B cell (primary cell): ENCODE measurements at regions not wholly inside any gene's neighbourhood (a gene's known extent, or its start where the extent isn't known, plus 50 kb on each side); places are given as distances from the start of the nearest gene placed in this dataset.

Experiments
- ATAC-seq: fragments of 200-7000 bp; cut with Tn5 transposase; one replicate; pipeline ENCODE4 v1.10.0; 2021; ENCODE audit warnings: low read depth, mild to moderate bottlenecking, moderate number of reproducible peaks, moderate library complexity
- CTCF ChIA-PET: fragments of 350-600 bp; sonication (Branson Sonifier 250); formaldehyde crosslinking; loops from one replicate; lab custom pipeline; 2021; ENCODE audit warnings: antibody characterized with exemption, inconsistent platforms; lab: Charles Lee
- POLR2A ChIA-PET: fragments of 350-600 bp; sonication (Branson Sonifier 250); formaldehyde crosslinking; loops from one replicate; lab custom pipeline; 2021; ENCODE audit warnings: antibody characterized with exemption; lab: Charles Lee
- DNase-seq: peaks from one replicate; pipeline ENCODE4 v3.0.0; 2013
- H2AFZ ChIP-seq: 2 replicates; pipeline ENCODE4 v1.6.1; 2012; ENCODE audit warnings: mild to moderate bottlenecking, low read depth, low read length; ENCODE audit not compliant: insufficient read depth, poor library complexity, severe bottlenecking
- H3K27ac ChIP-seq, 2 donors: 1 replicate in 1 of 2; 2 replicates in 1 of 2; pipeline ENCODE4 v1.5.1; 2012 to 2013; ENCODE audit warnings: low read length in 2 of 2, mild to moderate bottlenecking in 2 of 2, moderate library complexity in 1 of 2
- H3K27me3 ChIP-seq, 4 experiments: fragments of 200-600 bp in 1 of 4; sonication (generic) in 1 of 4; replicated peaks in 1 of 4; 1 replicate in 2 of 4; 2 replicates in 2 of 4; pipeline versions ENCODE4 v1.6.1 to v1.7.0; 2013 to 2016; ENCODE audit warnings: low read length in 3 of 4, mild to moderate bottlenecking in 2 of 4, mixed read lengths in 1 of 4, moderate library complexity in 1 of 4; ENCODE audit not compliant: insufficient read depth in 4 of 4, control insufficient read depth in 3 of 4; ENCODE audit errors: control extremely low read depth in 1 of 4
- H3K36me3 ChIP-seq, 2 experiments: replicated peaks in 1 of 2; 1 replicate in 1 of 2; 2 replicates in 1 of 2; pipeline versions ENCODE4 v1.6.1 to v1.7.1; 2013; ENCODE audit warnings: low read length in 1 of 2; ENCODE audit not compliant: insufficient read depth in 2 of 2, control insufficient read depth in 1 of 2; ENCODE audit errors: control extremely low read depth in 1 of 2, extremely low read depth in 1 of 2
- H3K4me1 ChIP-seq, 2 donors: fragments of 200-600 bp in 1 of 2; sonication (generic) in 1 of 2; 1 replicate in 1 of 2; 2 replicates in 1 of 2; pipeline versions ENCODE4 v1.5.1 to v1.6.1; 2013 to 2017; ENCODE audit warnings: low read length in 2 of 2; ENCODE audit not compliant: control insufficient read depth in 2 of 2, insufficient read depth in 2 of 2
- H3K4me2 ChIP-seq: replicated peaks from 2 replicates; pipeline ENCODE3; 2012; ENCODE audit warnings: mild to moderate bottlenecking, low read depth, low read length; ENCODE audit not compliant: poor library complexity, severe bottlenecking
- H3K4me3 ChIP-seq, 5 experiments: fragments of 200-600 bp in 1 of 5; sonication (generic) in 1 of 5; 1 replicate in 3 of 5; 2 replicates in 2 of 5; pipeline versions ENCODE4 v1.5.1 to v1.7.0; 2011 to 2016; ENCODE audit warnings: low read length in 4 of 5, mild to moderate bottlenecking in 4 of 5, low read depth in 2 of 5, control low read depth in 1 of 5, moderate library complexity in 1 of 5; ENCODE audit not compliant: insufficient read depth in 1 of 5; ENCODE audit errors: control extremely low read depth in 1 of 5, extremely low read depth in 1 of 5
- H3K79me2 ChIP-seq: fragments of 200-600 bp; sonication (generic); one replicate; pipeline ENCODE4 v1.6.0; 2016; ENCODE audit warnings: low read length; ENCODE audit not compliant: control insufficient read depth, insufficient read depth
- H3K9ac ChIP-seq: fragments of 200-600 bp; sonication (generic); 2 replicates; pipeline ENCODE4 v1.6.1; 2017; ENCODE audit warnings: mild to moderate bottlenecking, low read length, moderate library complexity
- H3K9me3 ChIP-seq, 3 donors: one replicate each; pipeline versions ENCODE4 v1.6.1 to v1.7.1; 2013; ENCODE audit warnings: low read length in 2 of 3; ENCODE audit not compliant: control insufficient read depth in 2 of 3, insufficient read depth in 1 of 3; ENCODE audit errors: control extremely low read depth in 1 of 3
- H4K20me1 ChIP-seq: 2 replicates; pipeline ENCODE4 v1.6.0; 2012; ENCODE audit warnings: mild to moderate bottlenecking, low read length; ENCODE audit not compliant: insufficient read depth, control insufficient read depth, poor library complexity, severe bottlenecking
- H3K27ac Mint-ChIP-seq: one replicate; pipeline ENCODE4 v1.8.0; 2021; ENCODE audit warnings: mixed read lengths
- H3K27me3 Mint-ChIP-seq: one replicate; pipeline ENCODE4 v1.8.0; 2021; ENCODE audit warnings: mixed read lengths
- H3K4me1 Mint-ChIP-seq: one replicate; pipeline ENCODE4 v1.8.0; 2021; ENCODE audit warnings: mixed read lengths
- H3K4me3 Mint-ChIP-seq: one replicate; pipeline ENCODE4 v1.8.0; 2021; ENCODE audit warnings: mixed read lengths
- H3K9me3 Mint-ChIP-seq: one replicate; pipeline ENCODE4 v1.8.0; 2022; ENCODE audit warnings: mixed read lengths; ENCODE audit not compliant: insufficient read depth
- EZH2 ChIP-seq: IDR thresholded peaks from 2 replicates; pipeline ENCODE4 v1.6.1; 2012; ENCODE audit warnings: borderline replicate concordance, low read depth, mild to moderate bottlenecking, moderate library complexity, low read length; ENCODE audit not compliant: insufficient read depth, poor library complexity, severe bottlenecking
- WGBS: methylation state at CpG from one replicate; pipeline ENCODE4 v1.1.5; 2013; ENCODE audit warnings: missing lambda C conversion rate; ENCODE audit not compliant: insufficient coverage; 5-methylcytosine and 5-hydroxymethylcytosine counted together
- intact Hi-C: fragments of 100-400 bp; cut with micrococcal nuclease; formaldehyde crosslinking; loops from one replicate; pipeline ENCODE4 v1.10.0; 2022
- TF ChIP-seq, protein P1 (sequence below): fragments of 200-600 bp; IDR thresholded peaks from one replicate; pipeline ENCODE4 v1.8.0; 2022; ENCODE audit warnings: antibody characterized with exemption, mild to moderate bottlenecking

- ChIA-PET CTCF (interaction anchor here (0.9 to 3.8 kb wide), 8 partner anchors 9 to 434 kb away, joined by 3 to 29 read pairs (median 4); partner anchors contain the start of gene IL27RA), POLR2A (no interaction called here)
- Histone ChIP-seq H3K9ac (no peak overlapping the region), H3K4me2 (no peak overlapping the region), H3K4me1 (no peaks in the 10 kb centered on the region), H2AFZ (no peak overlapping the region), H3K36me3 (no peaks in the 10 kb centered on the region), H3K27ac (no peak overlapping the region), H3K27me3 (peaks cover 0 to 7% (median 1%) of the 10 kb centered on the region in 4 experiments), H3K79me2 (no peaks in the 10 kb centered on the region), H3K9me3 (peaks cover 0 to 2% (median 0%) of the 10 kb centered on the region in 3 donors), H4K20me1 (no peaks in the 10 kb centered on the region), H3K4me3 (no peak overlapping the region)
- intact Hi-C loops = no loop called here
- Mint-ChIP-seq H3K4me3 (no peak overlapping the region), H3K27ac (no peak overlapping the region), H3K9me3 (no peaks in the 10 kb centered on the region), H3K4me1 (no peaks in the 10 kb centered on the region), H3K27me3 (peaks cover 25% of the 10 kb centered on the region)
- ATAC-seq (no peak), DNase-seq (no peak)
- TF ChIP-seq, protein P1, sequence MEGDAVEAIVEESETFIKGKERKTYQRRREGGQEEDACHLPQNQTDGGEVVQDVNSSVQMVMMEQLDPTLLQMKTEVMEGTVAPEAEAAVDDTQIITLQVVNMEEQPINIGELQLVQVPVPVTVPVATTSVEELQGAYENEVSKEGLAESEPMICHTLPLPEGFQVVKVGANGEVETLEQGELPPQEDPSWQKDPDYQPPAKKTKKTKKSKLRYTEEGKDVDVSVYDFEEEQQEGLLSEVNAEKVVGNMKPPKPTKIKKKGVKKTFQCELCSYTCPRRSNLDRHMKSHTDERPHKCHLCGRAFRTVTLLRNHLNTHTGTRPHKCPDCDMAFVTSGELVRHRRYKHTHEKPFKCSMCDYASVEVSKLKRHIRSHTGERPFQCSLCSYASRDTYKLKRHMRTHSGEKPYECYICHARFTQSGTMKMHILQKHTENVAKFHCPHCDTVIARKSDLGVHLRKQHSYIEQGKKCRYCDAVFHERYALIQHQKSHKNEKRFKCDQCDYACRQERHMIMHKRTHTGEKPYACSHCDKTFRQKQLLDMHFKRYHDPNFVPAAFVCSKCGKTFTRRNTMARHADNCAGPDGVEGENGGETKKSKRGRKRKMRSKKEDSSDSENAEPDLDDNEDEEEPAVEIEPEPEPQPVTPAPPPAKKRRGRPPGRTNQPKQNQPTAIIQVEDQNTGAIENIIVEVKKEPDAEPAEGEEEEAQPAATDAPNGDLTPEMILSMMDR = no peak
- TF ChIP-seq EZH2 = no peak
Measured at GRCh38 chr19:13598098-13598497, 91.8 kb upstream of the CACNA1A start.

GRCh38 chr19:13597640-13598039 is 91.4 kb upstream of the CACNA1A start:
- no peaks in the 10 kb centered on the region for H3K4me1 Mint-ChIP-seq
- peak overlapping the region; percentile 6 for H3K27ac Mint-ChIP-seq
- Histone ChIP-seq H3K4me1 (no peaks in the 10 kb centered on the region), H3K79me2 (no peaks in the 10 kb centered on the region), H2AFZ (no peak overlapping the region), H3K27ac (no peak overlapping the region), H3K4me2 (no peak overlapping the region), H3K9ac (no peak overlapping the region), H4K20me1 (no peaks in the 10 kb centered on the region), H3K9me3 (peaks cover 0 to 2% (median 0%) of the 10 kb centered on the region in 3 donors), H3K36me3 (no peaks in the 10 kb centered on the region), H3K27me3 (peaks cover 0 to 7% (median 1%) of the 10 kb centered on the region in 4 experiments), H3K4me3 (no peak overlapping the region)
- POLR2A ChIA-PET = no interaction called here
- CTCF ChIA-PET = interaction anchor here (0.9 to 3.8 kb wide), 8 partner anchors 8 to 434 kb away, joined by 3 to 29 read pairs (median 4); partner anchors contain the start of gene IL27RA
- DNase-seq = peak; percentile 78
- WGBS = 4% methylated on average over 3 of the region's 3 CpGs
- peaks cover 26% of the 10 kb centered on the region for H3K27me3 Mint-ChIP-seq
- intact Hi-C loops = no loop called here
- TF ChIP-seq, protein P1 = peak; percentile 61
- TF ChIP-seq EZH2 = no peak
- H3K9me3 Mint-ChIP-seq = no peaks in the 10 kb centered on the region
- no peak overlapping the region for H3K4me3 Mint-ChIP-seq
- ATAC-seq = peak; percentile 88
